ENCODE measurements at regions not wholly inside any gene's neighbourhood (a gene's known extent, or its start where the extent isn't known, plus 50 kb on each side); places are given as distances from the start of the nearest gene placed in this dataset.

DNA sequence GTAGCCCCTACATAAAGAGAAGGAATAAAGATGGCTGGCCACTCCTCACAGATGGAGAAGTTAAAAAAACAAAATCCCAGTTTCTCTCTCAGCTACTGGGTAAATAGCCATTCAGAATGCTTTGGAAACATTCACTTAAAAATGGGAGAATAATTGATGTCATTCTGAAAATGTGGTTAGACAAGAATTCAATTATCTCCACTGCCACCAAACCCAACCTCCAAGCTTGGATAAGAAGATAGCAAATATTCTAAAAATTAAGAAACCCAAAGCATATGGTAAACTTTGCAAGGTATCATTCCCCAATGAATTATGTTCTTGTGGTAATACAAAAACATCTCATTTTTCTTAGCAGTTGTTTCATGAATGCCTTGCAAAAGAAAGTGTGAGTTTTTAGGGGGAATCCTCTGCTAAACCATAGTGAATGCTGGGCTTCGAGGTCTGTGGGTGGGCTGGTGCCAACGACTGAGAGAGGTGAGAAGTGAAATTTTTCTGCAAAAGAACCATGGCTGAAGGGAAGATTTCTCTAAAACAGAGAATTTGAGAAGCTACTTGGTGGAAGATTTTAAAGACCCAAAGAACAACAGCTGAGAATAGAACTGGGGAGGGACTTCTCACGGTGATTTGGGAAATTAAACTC, 497.9 kb upstream of the JARID2 start:
- TF ChIP-seq, protein P1, sequence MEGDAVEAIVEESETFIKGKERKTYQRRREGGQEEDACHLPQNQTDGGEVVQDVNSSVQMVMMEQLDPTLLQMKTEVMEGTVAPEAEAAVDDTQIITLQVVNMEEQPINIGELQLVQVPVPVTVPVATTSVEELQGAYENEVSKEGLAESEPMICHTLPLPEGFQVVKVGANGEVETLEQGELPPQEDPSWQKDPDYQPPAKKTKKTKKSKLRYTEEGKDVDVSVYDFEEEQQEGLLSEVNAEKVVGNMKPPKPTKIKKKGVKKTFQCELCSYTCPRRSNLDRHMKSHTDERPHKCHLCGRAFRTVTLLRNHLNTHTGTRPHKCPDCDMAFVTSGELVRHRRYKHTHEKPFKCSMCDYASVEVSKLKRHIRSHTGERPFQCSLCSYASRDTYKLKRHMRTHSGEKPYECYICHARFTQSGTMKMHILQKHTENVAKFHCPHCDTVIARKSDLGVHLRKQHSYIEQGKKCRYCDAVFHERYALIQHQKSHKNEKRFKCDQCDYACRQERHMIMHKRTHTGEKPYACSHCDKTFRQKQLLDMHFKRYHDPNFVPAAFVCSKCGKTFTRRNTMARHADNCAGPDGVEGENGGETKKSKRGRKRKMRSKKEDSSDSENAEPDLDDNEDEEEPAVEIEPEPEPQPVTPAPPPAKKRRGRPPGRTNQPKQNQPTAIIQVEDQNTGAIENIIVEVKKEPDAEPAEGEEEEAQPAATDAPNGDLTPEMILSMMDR (IDR thresholded peaks at IDR 0.05): no peak
- no peaks in the 10 kb centered on the region for H3K9me3 ChIP-seq (ENCODE audit: control insufficient read depth, insufficient read depth, low read length)
- H3K36me3 ChIP-seq (ENCODE audit: control insufficient read depth, insufficient read depth, low read length): no peaks in the 10 kb centered on the region
- intact Hi-C loops (cut with micrococcal nuclease): loop anchor here (2.0 kb wide), 1 partner anchor 109 kb away; no protein-coding TSS in a partner anchor
- Mint-ChIP-seq H3K9me3 (no peaks in the 10 kb centered on the region), H3K4me3 (peak overlapping the region; percentile 69), H3K27me3 (ENCODE audit: low read depth in 2 of 2) (peaks cover 9 to 19% of the 10 kb centered on the region in 2 donors), H3K36me3 (no peaks in the 10 kb centered on the region), H3K27ac (peak overlapping the region; percentile 22 to 47), H3K4me1 (peaks cover 48 to 51% of the 10 kb centered on the region in 2 donors)
- DNase-seq (peak in 1 of 2 donors; percentile 21), ATAC-seq (peak; percentile 64 to 93 (median 69))
- no peak overlapping the region for H3K27ac ChIP-seq (ENCODE audit: low read length)
- H3K4me1 ChIP-seq (ENCODE audit: control insufficient read depth, insufficient read depth, low read length): peaks cover 24% of the 10 kb centered on the region
- WGBS (ENCODE audit: insufficient coverage): 23% methylated on average over 3 of the region's 3 CpGs
- no peak overlapping the region for H3K4me3 ChIP-seq (ENCODE audit: low read length)
- H3K27me3 ChIP-seq (ENCODE audit: control insufficient read depth, insufficient read depth, low read length): peaks cover 3% of the 10 kb centered on the region

GRCh38 chr6:14748679-14749078, 497.2 kb upstream of the JARID2 start:
- WGBS (ENCODE audit: insufficient coverage): 42% methylated on average over 3 of the region's 4 CpGs
- Mint-ChIP-seq H3K4me1 (peaks cover 43 to 45% of the 10 kb centered on the region in 2 donors), H3K27ac (peak overlapping the region in 1 of 2 donors; percentile 7), H3K36me3 (no peaks in the 10 kb centered on the region), H3K4me3 (peak overlapping the region; percentile 69), H3K27me3 (ENCODE audit: low read depth in 2 of 2) (peaks cover 9 to 14% of the 10 kb centered on the region in 2 donors), H3K9me3 (no peaks in the 10 kb centered on the region)
- TF ChIP-seq, protein P1 (IDR thresholded peaks at IDR 0.05): no peak
- peak in 2 of 3 donors; percentile 20 to 38 for ATAC-seq
- Histone ChIP-seq H3K27ac (ENCODE audit: low read length) (peak overlapping the region; percentile 11), H3K4me3 (ENCODE audit: low read length) (no peak overlapping the region), H3K27me3 (ENCODE audit: control insufficient read depth, insufficient read depth, low read length) (peaks cover 3% of the 10 kb centered on the region), H3K36me3 (ENCODE audit: control insufficient read depth, insufficient read depth, low read length) (no peaks in the 10 kb centered on the region), H3K4me1 (ENCODE audit: control insufficient read depth, insufficient read depth, low read length) (peaks cover 20% of the 10 kb centered on the region), H3K9me3 (ENCODE audit: control insufficient read depth, insufficient read depth, low read length) (no peaks in the 10 kb centered on the region)
- intact Hi-C loops (cut with micrococcal nuclease): loop anchor here (2.0 kb wide), 1 partner anchor 108 kb away; no protein-coding TSS in a partner anchor
- DNase-seq: peak in 1 of 2 donors; percentile 26

DNA sequence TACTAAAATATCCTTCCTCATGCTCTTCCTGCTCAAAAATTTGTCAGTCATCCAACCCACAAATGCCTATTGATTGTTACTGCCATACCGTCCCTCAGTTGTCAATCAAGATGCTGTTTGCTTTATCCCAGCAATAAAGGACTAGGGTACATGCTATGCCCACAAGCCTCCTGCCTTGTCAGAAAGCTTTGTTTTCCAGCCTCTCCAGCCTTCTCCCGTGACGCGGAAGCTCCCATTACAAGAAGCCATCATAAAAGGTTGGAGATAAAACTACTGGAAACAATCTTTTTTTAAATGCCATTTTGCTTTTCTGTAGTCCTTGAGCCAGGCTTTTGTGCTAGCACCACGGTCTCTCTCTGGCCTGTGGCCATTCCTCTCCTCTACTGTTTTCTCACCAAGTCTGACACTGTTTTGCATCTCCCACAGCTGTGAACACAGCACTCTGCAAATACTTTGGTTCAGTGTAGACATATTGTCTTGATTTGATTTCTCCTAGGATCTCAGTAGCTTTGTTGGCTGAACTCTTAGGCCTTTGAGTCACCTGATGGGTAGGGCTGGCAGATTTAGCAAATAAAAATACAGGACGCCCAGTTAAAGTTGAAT, 495.7 kb upstream of the JARID2 start:
- Mint-ChIP-seq H3K27me3 (ENCODE audit: low read depth in 2 of 2) (peaks cover 5 to 14% of the 10 kb centered on the region in 2 donors), H3K4me3 (no peak overlapping the region), H3K4me1 (peaks cover 38 to 43% of the 10 kb centered on the region in 2 donors), H3K9me3 (no peaks in the 10 kb centered on the region), H3K36me3 (no peaks in the 10 kb centered on the region), H3K27ac (no peak overlapping the region)
- TF ChIP-seq, protein P1 (IDR thresholded peaks at IDR 0.05): no peak
- DNase-seq (no peak), ATAC-seq (no peak)
- intact Hi-C loops (cut with micrococcal nuclease): no loop called here
- H3K27ac ChIP-seq (ENCODE audit: low read length): no peak overlapping the region
- WGBS (ENCODE audit: insufficient coverage): 94% methylated on average over 5 of the region's 6 CpGs
- no peaks in the 10 kb centered on the region for H3K36me3 ChIP-seq (ENCODE audit: control insufficient read depth, insufficient read depth, low read length)
- peaks cover 15% of the 10 kb centered on the region for H3K4me1 ChIP-seq (ENCODE audit: control insufficient read depth, insufficient read depth, low read length)
- H3K27me3 ChIP-seq (ENCODE audit: control insufficient read depth, insufficient read depth, low read length): peaks cover 3% of the 10 kb centered on the region
- no peak overlapping the region for H3K4me3 ChIP-seq (ENCODE audit: low read length)
- no peaks in the 10 kb centered on the region for H3K9me3 ChIP-seq (ENCODE audit: control insufficient read depth, insufficient read depth, low read length)
